Stimulated activated CD4-positive, alpha-beta T cell treated with anti-CD3 and anti-CD28 coated beads, Interleukin-12 subunit alpha, Interleukin-12 subunit beta, amount 100 ng/mL, for 48 hours (primary cell): ENCODE measurements at regions not wholly inside any gene's neighbourhood (a gene's known extent, or its start where the extent isn't known, plus 50 kb on each side); places are given as distances from the start of the nearest gene placed in this dataset.
"Not testable (repeated sequence)": the region's sequence is repeated elsewhere in the genome, so short reads cannot be mapped to it uniquely, and the experiment has no call there.

Experiments
- DNase-seq, 3 donors: peaks; one replicate each; pipeline ENCODE4 v3.0.0-alpha.2; 2020; ENCODE audit warnings: low read depth in 2 of 3, low spot score in 1 of 3

DNA sequence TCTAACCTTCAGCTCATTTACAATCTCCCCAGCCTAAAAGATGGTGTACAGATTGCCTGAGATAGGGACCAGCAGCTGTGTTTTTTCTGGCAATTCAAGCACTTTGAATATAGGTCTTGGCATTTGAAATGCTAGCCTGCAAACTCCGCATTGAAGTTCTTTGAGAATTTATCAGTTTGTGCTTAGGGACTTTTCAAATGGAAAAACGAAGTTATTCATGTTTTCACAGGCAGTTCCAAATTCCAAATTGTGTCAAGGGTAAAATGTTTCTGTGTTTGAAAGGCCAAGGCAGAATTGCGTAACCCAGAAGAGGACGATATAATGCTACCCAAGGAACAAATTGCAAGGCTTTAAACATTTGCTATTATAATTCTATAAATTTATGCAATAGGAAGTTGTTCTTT is 168.9 kb upstream of the RASSF8 start:
- no peak for DNase-seq

DNA sequence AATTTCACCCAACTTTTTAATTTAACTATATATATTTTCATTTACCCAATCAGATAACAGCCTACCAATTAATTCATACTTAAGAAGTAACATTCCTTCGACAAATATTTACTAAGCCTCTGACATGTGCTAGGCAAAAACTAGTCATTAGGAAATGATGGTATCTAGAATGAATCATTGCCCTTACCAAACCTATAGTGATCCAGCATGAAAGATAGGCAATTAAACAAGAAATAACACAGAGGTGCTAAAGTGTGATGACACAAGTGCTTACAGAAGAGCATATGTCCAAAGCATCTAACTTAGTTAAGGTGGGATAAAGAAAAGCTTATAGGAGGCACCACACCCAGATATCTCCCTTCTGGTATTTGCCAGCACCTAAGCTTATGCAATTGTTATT is 166.5 kb upstream of the RASSF8 start:
- no peak for DNase-seq

DNA sequence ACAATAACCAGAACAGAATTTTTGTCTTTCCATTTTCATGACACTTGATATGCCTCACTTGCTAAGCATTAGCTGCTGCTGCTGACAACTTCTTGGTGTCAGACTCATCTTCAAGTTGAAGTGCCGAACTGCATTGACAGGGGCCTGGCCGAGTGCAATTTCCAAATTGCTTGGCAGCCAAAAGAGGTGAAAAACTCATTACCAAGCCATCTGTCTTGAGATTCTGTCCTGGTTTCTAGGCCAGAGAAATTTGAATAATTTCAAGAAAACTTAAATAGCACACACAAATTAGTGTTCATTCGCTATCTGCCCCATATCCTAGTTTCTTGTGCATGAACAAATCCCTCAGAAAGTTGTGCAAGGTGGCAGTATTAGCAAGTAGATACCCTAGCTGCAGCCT is 165.3 kb upstream of the RASSF8 start:
- DNase-seq, result no peak

DNA sequence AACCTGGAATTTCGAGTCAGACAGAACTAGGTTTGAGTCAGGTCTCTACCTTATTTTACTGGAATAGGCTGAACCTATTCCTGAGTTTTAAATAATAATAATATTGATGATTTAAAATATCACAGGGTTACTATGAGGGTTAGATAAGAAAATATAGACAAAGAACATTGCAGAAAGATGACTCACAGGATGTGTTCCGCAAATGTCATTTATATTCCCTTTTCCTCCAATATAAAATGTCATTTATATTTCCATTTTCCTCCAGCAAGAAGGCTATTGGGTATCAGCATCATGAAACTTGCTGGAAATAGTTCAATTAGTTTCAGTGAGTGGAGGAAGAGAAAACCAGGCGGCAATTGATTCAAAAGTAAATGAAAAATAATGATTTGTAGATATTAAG is 163.9 kb upstream of the RASSF8 start:
- no peak for DNase-seq

- no peak for DNase-seq
Observed at GRCh38 chr12:25796523-25797000, 161.9 kb upstream of the RASSF8 start.

GRCh38 chr12:25797386-25797785 is 161.1 kb upstream of the RASSF8 start:
- DNase-seq, result no peak

DNA sequence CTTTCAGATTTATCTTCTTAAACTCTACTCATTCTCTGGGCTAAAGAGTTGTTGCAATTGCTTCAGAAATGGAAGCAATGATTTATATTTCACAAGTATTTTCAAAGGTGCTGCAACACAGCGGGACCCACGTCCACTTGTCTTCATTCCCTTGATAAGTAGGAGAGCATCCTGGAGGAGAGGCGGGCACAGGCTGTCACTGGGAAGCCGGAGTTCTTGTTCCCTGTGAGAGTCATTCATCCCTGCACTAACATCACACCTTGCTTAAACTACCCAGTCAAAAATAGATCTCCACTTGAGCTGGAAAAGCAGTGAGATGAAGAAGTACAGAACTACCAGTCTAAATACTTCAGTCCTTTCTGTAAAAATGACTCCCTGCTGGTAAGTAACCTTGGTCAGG is 160.5 kb upstream of the RASSF8 start:
- no peak for DNase-seq

- DNase-seq, result no peak
Observed at GRCh38 chr12:25800101-25800500, 158.4 kb upstream of the RASSF8 start.

GRCh38 chr12:25801734-25802133 is 156.7 kb upstream of the RASSF8 start:
- DNase-seq, result no peak

- DNase-seq, result no peak
Observed at GRCh38 chr12:25802143-25802542, 156.3 kb upstream of the RASSF8 start.

DNA sequence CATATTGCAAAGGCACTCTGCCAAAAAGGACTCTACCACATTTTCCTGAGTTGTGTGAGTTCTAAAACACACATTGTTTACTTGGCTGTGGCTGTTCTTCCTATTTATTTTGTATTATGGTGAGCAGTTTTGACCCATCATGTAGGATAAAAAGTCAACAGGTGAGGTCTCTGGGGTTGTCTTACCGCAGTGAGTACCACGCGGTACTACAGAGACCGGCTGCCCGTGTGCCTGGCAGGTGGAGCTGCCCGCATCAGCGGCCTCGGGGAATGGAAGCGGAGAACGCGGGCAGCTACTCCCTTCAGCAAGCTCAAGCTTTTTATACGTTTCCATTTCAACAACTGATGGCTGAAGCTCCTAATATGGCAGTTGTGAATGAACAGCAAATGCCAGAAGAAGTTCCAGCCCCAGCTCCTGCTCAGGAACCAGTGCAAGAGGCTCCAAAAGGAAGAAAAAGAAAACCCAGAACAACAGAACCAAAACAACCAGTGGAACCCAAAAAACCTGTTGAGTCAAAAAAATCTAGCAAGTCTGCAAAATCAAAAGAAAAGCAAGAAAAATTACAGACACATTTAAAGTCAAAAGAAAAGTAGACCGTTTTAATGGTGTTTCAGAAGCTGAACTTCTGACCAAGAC is 155.3 kb upstream of the RASSF8 start:
- DNase-seq, result not testable (repeated sequence)

DNA sequence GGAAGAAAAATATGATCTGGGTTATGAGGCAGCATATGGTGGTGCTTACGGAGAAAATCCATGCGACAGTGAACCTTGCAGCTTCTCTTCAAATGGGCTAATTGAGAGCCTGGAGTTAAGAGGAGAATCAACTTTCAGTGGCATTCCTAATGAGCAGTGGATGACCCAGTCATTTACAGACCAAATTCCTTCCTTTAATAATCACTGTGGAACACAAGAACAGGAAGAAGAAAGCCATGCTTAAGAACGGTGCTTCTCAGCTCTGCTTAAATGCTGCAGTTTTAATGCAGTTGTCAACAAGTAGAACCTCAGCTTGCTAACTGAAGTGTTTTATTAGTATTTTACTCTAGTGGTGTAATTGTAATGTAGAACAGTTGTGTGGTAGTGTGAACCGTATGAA is 154.2 kb upstream of the RASSF8 start:
- DNase-seq, result not testable (repeated sequence)

DNA sequence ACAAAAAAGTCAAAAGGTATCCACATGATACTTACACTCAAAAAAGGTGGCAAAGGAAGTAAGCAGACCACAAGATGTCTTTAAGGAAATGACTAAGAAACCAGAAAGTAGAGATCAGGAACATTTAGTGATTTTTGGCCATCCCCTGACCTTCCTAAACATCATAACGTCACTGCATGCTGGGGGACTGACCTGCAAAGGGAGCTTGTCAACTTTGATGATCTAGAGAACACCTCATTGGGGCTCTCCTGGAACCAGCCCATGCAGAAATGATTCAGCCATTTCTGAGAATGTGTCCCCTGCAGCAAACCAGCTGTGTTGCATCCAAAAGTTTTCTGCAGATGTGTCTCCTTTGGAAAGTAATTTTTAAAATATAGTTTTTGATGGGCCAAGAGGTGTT is 152.2 kb upstream of the RASSF8 start:
- DNase-seq, result peak in 1 of 3 donors; percentile 3

DNA sequence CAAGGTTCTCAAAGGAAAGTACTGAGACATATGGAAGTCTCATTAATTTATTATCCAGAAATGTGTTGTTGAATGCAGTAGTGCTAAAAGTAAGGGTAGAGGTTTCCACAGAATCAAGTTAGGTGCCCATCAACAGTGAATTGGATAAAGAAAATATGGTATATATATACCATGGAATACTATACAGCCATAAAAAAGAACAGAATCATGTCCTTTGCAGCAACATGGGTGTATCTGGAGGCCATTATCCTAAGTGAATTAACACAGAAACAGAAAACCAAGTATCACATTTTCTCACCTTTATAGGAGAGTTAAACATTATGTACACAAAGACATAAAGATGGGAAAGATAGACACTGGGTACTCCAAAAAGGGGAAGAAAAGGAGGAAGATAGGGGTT is 149.9 kb upstream of the RASSF8 start:
- no peak for DNase-seq

GRCh38 chr12:25810683-25811082 is 147.8 kb upstream of the RASSF8 start:
- DNase-seq, result no peak

- DNase-seq, result no peak
Observed at GRCh38 chr12:25811656-25812126, 146.8 kb upstream of the RASSF8 start.

- no peak for DNase-seq
Observed at GRCh38 chr12:25812295-25812694, 146.2 kb upstream of the RASSF8 start.

DNA sequence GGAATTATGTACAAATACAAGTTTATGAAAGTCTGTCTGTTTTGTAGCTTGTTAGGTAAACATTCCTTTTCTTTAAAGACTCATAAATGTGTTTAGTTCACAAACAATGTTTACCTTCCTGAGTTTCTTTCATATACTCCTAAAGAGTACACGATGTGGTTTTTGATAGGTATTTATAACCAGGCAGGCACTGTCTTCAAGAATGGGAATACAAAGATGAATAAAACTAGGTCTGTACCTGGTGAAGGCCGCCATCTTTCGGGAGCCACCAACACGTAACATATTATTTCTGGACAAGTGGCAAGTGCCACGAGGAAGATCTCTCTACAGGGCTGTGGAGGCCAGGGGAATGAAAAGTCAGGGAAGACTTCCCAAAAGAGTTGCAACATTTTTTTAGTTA is 144.6 kb upstream of the RASSF8 start:
- DNase-seq, result no peak

DNA sequence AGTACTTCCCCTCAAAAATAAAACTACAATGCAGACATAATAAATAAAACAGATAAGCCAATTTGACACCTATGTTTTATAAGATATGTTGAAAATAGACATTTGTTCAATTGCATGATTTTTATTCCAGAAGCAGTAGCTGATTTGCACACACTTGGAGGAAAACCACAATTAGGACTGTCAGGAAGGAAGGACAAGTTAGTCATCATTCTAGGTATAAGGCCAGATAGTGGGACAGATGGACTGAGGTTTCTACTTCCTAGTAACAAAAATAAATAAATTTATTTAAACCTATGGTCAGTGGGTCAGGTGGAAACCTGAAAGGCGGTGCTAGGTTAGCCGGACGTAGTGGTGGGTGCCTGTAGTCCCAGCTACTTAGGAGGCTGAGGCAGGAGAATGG is 141.8 kb upstream of the RASSF8 start:
- no peak for DNase-seq

GRCh38 chr12:25817166-25817565 is 141.3 kb upstream of the RASSF8 start:
- DNase-seq, result no peak

DNA sequence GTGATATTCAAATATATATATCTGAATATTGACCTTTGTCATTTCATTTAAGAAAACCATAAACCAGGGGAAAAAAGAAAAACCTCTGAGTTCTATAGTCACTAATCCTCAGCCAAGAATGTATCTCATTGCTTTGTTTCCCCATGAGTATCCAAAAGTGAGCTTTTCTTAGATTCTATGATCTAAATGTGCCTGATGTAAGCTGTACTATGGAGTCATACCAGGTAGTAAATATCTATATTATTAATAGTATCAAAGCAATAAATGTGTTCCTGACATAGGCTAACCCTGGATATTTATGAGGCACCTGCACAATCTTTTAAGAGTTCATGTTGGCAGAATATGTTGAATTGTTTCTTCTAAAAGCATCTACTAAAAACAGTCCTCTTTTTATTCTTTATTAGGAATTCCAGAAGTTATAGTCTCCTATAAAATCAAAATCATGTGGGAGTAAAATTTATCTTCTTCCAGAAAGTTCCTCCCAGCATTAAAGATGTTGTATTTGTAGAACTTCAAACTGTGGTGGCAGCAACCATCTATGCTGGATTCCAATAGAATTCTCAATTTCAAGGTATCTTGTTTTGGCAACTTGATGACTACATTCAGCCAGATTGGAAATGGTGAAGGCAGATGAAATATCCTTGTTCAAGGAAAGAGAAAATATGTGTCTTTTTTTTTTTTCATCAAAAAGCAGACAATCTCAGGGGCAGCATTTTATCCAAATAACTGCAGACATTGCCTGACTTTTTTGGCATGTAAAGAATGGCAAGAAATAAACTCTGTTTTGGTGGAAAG is 139.7 kb upstream of the RASSF8 start:
- no peak for DNase-seq

GRCh38 chr12:25819691-25820090 is 138.8 kb upstream of the RASSF8 start:
- DNase-seq, result no peak

DNA sequence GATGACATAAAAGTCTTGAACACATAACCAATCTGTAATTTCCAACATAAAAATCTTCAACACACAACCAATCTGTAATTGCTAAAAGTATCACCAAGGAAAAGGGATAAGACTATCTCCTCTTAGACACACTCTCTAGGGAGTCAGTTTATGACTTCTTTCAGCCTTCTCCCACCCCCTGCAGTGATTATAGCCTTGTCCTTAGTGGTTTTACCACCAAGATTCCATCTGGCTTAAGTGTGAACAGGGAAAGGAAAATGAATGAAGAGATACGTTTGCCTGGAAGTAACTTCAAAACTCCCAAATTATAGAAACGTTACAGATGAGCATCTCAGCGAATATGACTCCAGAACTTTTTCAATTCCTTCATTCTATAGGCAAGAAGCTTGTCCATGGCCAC is 136.2 kb upstream of the RASSF8 start:
- DNase-seq, result no peak
